GM12872 (cell line): ENCODE measurements at regions not wholly inside any gene's neighbourhood (a gene's known extent, or its start where the extent isn't known, plus 50 kb on each side); places are given as distances from the start of the nearest gene placed in this dataset.

Experiments
- TF ChIP-seq, protein P1 (sequence below): IDR thresholded peaks from 3 replicates; pipeline ENCODE4 v1.5.1; 2011; ENCODE audit warnings: low read depth, mild to moderate bottlenecking, low read length, moderate library complexity; ENCODE audit not compliant: insufficient read depth

DNA sequence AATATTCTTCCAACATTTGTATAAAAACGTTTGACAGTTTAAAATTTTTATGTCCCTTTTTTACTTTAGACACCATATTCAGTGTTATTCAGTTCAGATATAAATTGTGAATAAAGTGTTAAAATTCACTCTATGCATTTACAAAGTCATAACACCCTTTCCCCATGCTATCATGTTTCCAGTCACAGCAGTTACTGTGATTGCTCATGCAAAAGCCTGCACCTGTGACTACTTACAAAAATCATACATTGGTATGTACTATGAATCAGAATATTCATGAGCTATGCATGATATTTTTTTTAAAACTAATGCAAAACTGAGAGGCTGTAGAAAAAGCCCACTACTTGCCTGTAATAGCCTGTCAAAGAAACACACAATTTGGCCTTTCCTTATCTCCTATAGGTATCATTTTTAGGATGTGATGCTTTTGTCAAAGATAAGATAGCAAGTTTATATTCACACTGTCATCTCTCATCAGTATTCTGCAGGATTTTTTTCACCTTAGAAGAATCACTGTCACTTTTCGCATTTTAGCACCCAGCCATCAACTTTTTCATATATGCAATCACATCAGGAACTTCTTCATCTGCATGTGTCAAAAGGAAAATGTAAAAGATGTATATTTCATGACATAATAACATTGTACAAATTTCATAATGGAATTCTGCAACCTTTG lies 443.2 kb downstream of the C12orf50 start:
- TF ChIP-seq, protein P1, sequence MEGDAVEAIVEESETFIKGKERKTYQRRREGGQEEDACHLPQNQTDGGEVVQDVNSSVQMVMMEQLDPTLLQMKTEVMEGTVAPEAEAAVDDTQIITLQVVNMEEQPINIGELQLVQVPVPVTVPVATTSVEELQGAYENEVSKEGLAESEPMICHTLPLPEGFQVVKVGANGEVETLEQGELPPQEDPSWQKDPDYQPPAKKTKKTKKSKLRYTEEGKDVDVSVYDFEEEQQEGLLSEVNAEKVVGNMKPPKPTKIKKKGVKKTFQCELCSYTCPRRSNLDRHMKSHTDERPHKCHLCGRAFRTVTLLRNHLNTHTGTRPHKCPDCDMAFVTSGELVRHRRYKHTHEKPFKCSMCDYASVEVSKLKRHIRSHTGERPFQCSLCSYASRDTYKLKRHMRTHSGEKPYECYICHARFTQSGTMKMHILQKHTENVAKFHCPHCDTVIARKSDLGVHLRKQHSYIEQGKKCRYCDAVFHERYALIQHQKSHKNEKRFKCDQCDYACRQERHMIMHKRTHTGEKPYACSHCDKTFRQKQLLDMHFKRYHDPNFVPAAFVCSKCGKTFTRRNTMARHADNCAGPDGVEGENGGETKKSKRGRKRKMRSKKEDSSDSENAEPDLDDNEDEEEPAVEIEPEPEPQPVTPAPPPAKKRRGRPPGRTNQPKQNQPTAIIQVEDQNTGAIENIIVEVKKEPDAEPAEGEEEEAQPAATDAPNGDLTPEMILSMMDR, result no peak

DNA sequence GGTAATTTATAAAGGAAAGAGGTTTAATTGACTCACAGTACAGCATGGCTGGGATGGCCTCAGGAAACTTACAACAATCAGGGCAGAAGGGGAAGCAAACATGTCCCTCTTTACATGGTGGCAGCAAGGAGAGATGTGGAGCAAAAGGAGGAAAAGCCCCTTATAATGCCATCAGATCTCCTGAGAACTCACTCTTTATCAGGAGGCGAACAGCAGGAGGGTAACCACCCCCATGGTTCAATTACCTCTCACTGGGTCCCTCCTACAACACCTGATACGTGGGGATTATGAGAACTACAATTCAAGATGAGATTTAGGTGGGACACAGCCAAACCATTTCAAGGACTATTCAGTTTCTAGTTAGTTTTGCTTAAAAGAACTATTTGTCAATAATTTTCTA lies 453.3 kb downstream of the C12orf50 start:
- TF ChIP-seq, protein P1, result no peak

DNA sequence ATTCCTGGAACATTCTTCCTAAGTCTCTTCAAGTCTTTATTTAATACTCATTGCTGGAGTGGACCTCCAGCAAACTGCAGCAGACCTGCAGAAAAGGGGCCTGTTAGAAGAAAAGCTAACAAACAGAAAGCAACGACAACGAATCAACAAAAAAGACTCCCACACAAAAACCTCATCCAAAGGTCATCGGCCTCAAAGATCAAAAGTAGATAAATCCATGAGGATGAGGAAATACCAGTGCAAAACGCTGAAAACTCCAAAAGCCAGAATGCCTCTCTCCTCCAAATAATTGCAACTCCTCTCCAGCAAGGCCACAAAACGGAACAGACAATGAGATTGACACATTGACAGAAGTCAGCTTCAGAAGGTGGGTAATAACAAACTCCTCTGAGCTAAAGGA lies 472.2 kb downstream of the C12orf50 start:
- TF ChIP-seq, protein P1, result no peak

- TF ChIP-seq, protein P1, result no peak
Measured at GRCh38 chr12:87529413-87529812, 499.8 kb downstream of the C12orf50 start.

- TF ChIP-seq, protein P1, result no peak
Measured at GRCh38 chr12:87520968-87521367, 508.2 kb downstream of the C12orf50 start.

DNA sequence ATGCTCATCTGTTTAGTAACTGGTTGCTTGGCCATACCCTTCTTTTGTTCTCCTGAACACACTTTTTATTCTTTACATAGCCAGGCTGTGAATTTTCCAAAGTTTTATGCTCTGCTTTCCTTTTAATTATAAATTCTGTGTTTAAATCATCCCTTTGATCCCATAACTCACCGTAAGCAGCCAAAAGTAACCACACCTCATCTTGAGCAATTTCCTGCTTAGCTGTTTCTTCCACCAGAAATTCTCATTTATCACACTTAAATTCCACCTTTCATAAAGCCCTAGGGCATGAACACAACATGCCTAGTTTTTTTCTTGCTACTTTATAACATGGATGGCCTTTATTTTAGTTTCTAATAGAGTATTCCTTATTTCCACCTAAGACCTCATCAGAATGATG lies 510.7 kb downstream of the C12orf50 start:
- TF ChIP-seq, protein P1, result no peak

- TF ChIP-seq, protein P1, result no peak
Measured at GRCh38 chr12:87518036-87518435, 511.2 kb downstream of the C12orf50 start.
